ENCODE measurements at regions not wholly inside any gene's neighbourhood (a gene's known extent, or its start where the extent isn't known, plus 50 kb on each side); places are given as distances from the start of the nearest gene placed in this dataset.

DNA sequence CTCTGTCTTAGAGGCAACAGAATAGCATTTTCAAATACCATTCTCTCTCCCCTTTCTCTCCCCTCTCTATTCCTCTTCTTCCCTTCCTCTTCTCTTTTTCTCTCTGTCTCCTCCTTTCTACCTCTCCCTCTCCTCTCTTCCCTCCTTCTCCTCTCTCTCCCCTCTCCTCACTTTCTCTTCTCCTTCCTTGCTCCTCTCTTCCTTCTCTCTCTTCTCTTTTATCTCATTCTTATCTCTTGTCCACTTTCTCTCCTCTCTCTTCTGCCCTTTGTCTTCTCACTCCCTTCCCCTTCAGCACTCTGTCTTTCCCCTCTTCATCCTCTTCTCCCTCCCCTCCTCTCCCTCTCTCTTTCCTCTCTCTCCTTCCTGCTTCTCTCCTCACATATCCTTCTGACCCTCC is 2265.8 kb upstream of the TENM3 start:
- no peak for DNase-seq

DNA sequence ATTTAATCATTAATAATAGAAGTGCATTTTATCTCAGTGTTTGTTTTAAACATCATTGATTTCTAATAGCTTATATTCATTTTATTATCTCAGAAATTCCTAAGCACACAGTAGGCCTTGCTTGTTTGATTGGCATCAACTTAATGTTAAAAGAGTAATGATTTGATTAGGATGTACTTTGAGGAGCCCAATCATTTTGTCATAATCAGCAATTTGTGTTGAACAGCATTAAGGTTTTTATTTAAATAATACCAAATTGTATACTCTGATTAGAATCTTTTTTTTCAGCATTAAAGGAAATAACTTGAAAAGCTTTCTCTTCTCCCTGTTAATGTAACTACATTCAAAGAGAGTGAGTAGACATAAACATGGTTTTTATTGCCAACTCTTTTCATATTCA is 2262.0 kb upstream of the TENM3 start:
- no peak for DNase-seq

DNA sequence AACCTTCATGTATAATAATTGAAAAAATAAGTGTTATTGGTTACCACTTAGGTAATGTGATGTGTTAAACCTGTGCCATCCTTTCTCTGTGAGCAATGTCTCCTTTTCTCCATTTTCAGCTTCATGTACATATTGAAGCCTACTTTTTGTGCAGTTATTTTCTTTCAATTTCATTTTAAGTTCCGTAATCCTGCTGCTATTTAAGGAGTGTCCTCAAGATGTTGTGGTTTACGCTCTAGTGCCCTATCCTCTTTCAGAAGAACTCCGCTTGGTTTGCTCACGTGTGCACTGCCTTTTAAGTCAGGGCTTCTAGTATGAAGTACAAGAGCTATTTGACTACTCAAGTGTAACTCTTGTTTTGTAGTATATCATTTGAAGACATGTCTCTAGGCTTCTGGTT is 2253.2 kb upstream of the TENM3 start:
- no peak for DNase-seq

DNA sequence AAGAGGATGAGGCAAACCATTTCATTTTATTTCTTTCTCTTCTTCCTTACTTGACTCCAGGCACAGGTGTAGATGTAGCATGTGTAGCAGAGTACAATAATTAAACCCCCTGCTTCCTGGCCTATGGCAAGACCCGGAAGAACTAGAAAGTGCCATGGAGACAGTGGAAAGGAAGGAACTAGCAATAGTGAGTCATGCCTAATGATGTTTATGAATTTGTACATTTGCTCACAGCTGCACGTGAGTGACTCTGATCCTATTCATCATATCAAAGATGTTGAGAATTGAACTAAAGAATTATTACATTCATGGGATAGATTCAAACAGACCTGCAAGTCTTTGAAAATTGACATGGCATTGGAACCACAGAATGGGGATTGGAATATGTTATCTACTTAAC is 2233.9 kb upstream of the TENM3 start:
- no peak for DNase-seq

DNA sequence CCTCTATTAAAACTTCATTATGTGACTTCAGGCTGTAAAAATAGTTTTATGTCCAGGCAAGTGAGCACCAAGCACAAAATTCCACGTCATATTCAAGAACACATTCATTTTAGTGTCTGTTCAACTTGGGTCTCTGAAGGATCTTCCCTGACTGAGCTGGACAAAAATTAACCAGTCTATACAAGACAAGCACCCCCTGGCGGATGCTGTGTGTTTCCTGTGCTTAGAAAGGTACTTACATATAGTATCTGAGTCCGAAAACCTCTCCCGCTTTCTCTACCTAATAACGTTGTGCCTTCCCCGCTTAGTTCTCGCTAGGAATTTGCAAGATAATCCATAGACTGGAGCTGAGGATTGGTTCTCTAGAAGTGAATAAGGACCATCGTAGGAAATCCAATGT is 2214.5 kb upstream of the TENM3 start:
- DNase-seq = no peak

DNA sequence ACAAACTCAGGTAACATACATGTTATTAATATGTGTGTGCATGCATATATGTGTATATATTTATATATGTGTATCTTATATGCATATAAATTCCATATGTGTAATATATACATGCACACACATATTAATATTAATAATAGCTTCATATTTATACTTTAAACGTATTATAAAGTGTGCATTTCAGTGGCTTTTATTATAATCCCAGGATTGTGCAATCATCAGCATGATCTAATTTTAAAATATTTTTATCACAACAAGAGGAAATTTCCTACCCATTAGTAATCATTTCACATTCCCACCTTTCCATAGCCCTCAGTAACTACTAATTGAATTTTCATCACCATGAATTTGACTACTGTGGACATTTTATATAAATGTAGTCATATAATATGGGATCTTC is 2211.9 kb upstream of the TENM3 start:
- DNase-seq = no peak

DNA sequence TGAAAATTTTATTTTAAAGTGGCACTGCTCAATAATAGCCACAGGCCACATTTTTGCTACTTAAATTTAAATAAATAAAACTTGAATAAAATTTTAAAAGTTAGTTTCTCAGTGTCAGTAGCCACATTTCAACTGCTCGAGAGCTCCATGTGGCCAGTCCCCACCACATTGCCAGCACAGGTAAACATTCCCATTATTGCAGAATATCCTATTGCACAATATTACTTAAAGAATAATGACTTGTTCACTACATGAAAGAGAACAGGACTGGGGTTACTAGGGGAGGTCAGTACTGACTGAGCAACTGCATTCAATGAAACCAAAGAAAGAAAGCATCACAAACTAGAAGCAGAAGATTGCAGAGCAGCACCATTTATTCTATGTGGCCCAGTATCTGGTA is 2201.6 kb upstream of the TENM3 start:
- no peak for DNase-seq

DNA sequence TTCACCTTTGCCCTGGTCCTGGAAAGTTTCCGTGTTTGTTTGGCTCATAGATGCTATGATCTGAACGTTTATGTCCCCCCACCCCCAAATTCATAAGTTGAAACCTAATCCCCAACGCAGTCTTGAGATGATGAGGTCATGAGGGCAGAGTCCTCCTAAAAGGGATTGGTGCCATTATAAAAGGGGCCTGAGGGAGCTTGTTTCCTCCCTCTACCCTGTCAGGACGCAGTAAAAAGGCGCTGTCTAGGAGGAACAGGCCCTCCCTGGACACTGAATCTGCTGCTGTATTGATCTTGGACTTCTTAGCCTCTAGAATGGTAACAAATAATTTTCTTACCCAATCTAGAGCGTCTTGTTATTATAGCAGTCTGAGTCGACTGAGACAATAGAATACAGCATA is 2190.6 kb upstream of the TENM3 start:
- no peak for DNase-seq

DNA sequence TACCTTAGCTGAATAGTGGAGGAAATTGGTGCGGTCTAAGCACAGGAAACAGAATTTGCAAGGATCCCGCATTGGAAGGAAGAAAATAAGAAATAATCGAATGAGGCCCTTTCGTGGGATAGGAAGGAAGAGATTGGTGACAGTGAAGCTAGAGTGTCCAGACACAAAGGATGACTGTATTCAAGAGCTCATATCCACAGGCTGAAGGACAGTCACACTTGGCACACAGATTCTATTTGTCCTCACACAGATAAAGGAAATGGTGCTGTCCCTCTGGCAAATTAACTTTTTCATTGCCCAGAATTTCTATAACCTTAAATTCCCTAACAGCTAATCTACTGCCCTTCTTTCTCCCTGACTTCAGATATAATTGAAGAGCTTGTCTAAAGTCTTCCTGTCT is 2188.9 kb upstream of the TENM3 start:
- no peak for DNase-seq

DNA sequence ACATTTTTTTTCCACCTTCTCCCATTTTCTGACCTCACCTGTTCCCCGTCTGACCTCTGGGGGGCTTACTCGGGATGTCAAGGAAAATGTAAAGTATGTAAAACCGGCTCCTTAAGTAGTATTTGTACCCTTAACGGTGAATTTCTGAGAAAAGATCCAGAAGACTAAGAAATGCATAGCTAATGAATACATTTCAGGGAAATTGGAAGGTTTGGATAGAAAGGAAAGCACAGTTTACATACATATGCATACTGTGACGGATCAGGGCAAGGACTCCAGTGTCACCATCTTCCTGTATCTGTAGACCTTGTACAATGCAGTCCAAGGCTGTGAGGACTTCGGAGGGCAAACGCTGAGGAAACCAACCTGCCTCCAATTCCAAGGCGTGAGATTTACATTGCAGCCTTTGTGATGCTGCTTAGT is 2185.9 kb upstream of the TENM3 start:
- DNase-seq = no peak

DNA sequence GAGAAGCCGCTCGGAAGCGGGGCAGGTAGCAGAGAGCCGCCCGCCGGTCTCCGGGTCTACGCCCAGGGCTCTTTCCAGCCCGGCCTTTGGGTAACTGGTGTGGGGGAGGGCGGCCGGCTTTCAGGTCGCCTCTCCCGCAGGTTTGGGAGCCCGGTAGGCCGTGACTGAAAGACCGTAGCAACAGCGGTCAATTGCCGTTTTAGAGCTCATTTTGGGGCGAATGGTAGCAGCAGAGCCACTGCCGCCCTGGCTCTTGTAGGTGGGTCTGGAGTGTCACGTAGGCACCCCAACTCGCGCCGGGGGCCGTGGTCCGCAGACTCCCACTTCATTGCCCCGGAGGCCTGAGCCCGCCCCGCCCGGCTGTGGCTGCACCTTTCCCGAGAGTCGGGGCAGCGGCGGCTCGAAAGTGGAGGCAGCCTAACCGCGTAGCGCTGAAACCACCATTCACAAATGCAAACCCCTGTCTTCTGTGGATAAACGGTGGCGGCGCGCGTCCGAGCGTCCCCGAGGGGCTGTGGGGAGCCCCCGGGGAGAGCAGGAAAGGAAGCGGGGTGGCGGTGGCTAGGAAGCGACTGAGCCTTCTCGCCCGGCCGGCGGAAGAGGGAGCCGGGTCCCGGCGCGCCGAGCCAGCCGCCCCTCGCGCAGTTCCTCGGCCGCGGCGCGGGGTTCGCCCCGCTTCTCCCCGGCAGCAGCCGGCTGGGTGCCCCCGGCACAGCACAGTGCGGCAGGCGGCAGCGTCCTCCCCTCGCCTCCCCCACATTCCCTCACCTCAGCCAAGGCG is 2185.1 kb upstream of the TENM3 start:
- no peak for DNase-seq

DNA sequence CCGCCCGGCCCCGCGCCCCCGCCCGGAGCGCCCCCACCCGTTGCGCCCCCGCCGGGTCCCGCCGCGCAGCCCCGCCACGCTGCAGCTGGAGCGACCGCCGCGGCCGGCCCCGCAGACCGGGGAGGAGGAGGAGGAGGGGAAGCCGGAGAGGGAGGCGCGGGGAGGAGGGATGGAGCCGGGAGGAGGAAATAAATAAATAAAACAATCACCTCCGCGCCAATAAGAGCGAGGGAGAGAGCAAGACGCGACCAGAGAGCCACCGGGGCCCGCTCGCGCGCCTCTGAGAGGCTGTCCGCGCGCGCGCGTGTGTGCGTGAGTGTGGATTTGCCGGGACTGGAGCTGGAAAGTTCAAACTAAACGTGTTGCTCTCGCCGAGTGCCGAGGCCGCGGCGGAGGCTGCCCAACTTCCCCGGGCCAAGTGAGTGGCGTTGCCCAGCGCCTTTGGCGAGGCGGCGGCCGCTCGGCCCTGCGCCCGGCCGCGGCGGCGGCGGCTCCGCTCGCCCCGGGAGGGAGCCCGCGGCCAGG is 2184.4 kb upstream of the TENM3 start:
- no peak for DNase-seq

DNA sequence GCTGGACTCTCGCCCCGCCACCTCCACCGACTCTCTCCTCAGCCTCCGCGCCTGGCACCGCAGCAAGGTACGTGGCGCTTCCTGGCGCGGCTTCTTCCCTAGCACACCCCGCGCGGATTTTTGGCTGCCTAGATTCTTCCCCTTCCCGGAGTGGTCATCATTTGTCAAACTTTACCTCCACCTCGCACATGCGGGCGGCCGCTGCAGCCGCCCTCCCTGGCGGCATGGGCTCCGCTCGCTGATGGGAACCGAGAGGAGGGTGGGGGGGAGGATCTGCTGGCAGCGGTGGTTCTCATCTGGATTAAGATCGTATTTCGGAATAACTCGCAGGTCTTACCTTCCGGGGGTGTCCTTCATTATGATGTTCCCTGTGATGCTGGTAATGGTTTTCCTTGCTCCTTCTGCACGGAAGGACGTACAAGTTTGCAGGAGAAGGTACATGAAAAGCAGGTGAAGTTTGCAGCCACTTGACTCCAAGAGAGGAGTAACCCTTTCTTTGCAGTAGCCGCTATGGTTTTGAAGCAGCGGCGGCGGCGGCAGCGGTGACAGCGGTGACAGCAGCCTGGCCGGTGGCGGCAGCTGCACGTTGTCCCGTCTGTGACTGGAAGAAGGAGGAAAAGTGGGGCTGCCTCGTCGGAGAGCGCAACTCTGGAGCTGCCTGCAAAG is 2183.9 kb upstream of the TENM3 start:
- no peak for DNase-seq

DNA sequence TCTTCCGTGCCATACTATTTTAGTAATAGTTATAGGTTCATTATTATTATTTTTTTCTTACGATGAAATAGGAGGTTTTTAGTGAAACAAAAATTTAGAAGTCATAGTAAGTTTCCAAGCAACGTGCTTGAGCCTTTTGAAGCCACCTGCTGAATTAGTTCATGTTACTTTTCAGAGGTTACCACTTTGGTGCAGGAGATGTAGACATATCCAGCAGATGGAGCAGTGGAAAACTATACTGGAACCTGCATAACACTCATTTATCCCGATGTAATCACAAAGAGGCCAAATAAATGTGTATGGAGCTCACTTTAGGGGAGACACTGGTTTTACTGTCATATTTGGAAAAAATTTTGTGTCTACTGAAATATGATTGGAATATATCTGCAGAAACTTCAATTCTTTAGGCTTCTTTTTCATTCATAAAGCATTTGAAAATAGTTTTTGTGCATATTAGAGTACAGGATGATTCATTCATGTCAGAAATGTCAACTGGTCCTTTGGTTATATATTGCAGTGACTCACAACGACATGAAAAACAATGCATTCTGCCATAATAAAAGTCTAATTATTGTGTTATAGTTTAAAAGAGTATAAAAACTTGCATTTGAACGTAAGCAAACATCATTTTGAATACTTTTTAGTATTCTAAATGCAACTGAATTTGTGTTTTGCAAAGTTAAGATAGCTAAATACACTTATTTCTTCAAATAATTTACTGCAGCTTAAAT is 2182.9 kb upstream of the TENM3 start:
- no peak for DNase-seq

DNA sequence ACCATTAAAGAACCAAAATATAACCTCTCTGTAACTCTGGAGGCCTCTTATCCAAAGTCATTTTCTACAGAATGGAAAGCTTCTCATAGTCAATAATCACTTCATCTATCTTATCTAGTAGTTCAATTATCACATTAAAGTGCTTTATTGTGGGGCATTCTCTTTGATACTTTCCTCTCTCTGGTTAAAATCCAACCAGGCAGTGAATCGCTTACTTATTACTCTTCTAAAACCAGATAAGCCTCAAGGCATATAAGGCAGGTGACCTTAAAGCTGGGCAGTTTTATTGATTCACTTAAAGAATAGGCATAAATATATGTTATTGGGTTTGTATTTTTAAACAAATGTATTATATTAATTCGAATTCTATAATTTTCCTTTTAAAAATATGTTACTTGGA is 2162.1 kb upstream of the TENM3 start:
- DNase-seq = no peak

DNA sequence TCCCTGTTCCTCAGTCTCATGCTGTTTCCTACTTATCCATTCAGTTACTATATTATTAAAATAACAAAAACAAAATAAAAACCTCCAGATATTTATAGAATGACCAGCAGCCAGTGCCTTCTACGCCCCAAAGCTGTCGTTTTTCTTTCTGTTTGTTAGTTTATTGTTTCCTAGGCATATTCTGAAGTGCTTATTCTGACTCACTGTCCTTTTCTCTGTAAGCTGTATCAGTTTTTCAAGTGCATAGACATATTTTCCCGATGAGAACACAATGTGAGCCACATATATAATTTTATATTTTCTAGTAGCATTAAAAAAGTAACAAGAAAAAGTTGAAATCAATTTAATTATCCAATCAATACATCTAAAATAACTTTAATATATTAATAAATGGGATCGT is 2158.6 kb upstream of the TENM3 start:
- no peak for DNase-seq

DNA sequence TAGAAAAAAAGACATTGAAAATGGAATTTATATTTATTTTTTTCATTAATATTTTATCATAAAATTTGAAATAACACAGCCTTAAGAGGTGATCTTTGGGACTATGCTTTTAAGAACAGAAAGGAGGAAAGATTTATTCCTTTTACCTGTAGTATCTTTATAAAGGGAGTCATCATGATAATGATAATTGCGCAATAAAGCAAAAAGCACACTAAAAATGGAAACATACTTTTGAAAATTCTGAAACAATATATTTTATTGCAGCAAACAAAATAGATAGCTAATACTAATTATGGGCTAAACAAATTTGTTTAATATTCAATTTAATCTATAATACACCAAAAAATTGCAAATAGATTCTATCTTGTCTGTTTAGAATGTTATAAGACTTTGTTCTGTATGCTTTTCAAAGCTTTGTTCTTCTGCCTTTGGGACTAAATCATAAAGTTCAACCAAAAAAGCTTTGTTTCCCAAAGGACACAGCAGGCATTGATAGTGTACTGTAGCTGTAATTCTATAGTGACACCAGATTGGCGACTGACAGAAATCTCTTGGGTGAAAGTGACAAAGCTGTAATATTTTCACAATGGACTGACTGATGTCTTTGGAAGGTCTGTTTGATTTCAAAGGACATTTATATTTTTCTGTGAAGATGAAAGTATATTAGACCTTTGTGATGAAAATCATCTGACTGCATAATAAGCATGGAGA is 2156.6 kb upstream of the TENM3 start:
- no peak for DNase-seq

DNA sequence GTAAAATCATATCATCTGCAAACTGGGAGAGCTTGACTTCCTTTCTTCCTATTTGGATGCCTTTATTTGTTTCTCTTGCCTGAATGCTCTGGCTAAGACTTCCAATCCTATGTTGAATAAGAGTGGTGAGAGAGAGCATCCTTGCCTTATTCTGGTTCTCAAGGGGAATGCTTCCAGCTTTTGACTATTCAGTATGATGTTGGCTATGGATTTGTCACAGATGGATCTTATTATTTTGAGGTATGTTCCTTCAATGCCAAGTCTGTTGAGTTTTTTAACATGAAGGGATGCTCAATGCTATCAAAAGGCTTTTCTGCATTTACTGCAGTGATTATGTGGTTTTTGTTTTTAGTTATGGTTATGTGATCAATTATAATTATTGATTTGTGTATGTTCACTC is 2144.6 kb upstream of the TENM3 start:
- DNase-seq = no peak

DNA sequence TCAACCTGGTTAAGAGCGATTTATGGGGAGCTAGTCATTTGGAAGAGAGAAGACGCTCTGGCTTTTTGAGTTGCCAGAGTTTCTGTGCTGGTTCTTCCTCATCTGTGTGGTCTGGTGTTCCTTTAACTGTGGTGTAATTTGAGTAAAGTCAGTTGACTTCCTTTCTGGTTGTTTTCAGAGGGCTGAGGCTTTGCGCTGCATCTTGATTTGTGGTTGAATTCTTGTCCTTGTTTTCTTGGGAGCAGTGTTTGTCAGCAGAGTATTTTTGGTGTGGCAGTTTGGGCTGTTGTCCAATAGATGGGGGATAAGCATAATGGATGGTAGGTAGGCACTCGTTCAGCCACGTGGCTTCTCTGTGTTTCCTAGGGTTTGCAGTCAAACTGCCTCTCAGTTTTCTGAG is 2143.2 kb upstream of the TENM3 start:
- DNase-seq = no peak

DNA sequence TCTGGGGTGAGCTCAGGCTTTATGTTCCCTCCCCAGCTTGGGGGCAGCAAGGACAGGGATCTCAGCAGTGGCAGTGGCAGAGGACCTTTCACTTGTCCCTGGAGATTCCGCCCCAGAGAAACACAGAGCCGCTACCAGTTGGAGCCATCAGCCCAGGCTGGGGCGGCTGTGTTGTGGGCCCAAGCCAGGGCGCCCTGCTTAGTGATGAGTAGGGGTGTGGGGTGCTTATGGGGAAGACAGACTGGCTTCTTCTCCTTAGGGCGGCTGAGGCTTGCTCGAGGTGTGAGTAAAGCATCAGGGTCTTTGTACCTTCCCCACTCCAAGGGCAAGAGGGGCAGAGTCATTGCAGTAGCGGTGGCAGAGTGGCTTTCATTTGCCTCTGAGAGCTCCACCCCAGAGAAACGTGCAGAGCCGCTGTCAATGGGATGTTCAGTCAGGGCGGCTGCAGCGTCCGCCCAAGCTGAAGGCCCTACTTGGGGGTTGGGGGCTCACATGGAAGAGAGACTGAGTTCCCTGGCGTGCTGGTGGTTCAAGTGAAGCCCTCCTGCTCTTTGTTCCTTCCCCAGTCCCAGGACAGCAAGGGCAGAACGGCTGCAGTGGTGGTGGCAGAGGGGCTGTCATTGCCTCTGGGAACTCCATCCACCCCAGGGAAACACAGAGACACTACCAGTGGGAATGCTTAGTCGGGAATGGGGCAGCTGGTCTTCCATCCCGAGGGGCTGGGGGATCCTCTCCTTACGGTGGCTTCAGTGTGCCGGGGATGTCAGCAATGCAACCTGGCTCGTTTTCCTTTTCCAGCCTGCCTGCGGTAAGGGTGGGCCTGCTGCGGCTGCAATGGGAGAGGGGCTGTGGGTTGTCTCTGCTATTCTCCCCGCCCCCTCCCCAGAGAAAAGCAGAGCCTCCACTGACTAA is 2142.5 kb upstream of the TENM3 start:
- DNase-seq = no peak

DNA sequence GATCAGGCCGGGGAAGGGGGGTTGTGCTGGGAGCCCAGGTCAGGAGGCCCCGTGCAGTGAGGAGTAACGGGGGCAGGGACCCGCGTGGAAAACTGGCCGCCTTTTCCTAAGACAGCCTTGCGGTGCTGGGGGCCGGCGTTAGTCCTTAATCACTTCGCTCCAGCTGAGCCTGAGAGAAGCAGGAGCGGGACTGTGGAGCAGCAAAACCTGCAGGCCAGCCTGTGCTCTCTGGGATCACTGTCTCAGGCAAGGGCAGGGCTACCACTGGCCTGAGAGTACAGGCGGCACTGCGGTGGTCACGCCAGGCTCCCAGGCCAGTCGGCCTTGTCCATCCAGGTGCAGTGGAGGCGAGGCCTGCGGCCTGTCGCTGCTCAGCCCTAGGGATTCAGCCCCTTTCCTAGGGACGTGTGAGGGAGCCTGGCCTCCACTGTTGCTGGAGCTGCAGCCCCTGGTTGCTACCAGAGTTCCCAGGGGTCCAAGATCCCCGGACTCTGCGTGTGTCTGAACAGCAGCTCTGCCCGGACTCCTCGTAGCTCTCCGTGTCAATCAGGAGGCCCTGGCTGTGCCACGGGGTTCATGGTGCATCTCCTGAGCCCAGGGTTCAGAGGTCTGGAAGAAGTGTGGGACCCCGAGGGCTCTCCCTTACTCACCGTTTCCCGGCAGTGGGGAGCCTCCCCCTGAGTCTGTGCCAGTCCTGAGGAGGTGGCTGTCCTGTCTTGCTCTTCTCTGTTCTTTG is 2141.7 kb upstream of the TENM3 start:
- DNase-seq = no peak

All from activated naive CD4-positive, alpha-beta T cell (primary cell).